CD4-positive, alpha-beta T cell treated with Interleukin-17A for 1 hour (primary cell): ENCODE measurements at regions not wholly inside any gene's neighbourhood (a gene's known extent, or its start where the extent isn't known, plus 50 kb on each side); places are given as distances from the start of the nearest gene placed in this dataset.

Experiments
- DNase-seq: peaks from one replicate; pipeline ENCODE4 v3.0.0-alpha.2; 2020

GRCh38 chr5:87069311-87069710, 198.4 kb upstream of the RASA1 start:
- no peak for DNase-seq

GRCh38 chr5:87069974-87070608, 197.6 kb upstream of the RASA1 start:
- peak; percentile 19 for DNase-seq

DNA sequence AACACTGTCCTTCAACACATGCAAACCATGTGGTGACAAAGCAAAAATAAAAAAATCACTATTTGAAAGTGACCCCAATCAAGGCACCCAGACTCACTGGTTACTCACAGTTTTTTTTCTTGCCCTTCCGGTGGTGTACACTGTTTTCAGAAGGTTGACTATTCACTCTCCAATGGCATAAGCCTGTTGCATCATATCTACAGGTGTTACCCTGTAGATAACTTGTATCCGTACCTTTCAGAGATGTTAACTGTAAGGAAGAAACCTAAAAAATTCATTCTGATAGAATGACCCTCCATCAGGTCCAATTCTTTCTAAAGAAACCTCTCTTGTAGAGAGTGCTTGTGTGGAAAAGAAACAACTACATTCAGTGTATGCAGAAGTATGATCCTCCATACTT, 193.6 kb upstream of the RASA1 start:
- DNase-seq, result no peak

- peak; percentile 59 for DNase-seq
These were observed 192.6 kb upstream of the RASA1 start for GRCh38 chr5:87074934-87075541.

DNA sequence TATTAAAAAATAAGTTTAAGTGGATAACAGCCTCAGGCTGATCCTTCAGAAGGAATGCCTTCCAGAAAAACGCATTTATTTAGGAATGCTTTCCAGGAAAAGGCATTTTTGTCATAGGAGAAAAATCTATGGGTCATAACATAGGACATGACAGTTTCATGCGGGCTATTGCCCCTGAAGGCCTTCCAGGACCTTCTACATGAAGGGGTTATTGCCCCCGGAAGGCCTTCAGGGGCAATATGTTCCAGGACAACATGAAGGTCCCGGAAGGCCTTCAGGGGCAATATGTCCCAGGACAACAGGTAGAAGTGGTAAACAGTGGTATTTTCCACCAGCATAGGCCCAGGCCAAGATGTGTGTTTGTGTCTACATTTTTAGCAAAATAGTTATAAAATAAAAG, 191.3 kb upstream of the RASA1 start:
- DNase-seq, result no peak

DNA sequence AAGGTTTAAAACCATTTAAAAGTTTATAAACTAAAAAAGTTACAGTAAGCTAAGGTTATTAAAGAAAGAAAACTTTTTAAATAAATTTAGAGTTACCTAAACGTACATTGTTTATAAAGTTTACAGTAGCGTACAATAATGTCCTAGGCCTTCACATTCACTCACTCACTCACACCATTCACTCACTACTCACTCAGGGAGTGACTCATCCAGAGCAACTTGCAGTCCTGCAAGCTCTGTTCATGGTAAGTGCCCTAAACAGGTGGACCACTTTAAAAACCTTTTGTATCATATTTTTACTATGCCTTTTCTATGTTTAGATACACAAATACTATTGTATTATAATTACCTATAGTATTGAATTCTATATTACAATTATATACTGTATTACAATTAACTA, 190.8 kb upstream of the RASA1 start:
- no peak for DNase-seq

DNA sequence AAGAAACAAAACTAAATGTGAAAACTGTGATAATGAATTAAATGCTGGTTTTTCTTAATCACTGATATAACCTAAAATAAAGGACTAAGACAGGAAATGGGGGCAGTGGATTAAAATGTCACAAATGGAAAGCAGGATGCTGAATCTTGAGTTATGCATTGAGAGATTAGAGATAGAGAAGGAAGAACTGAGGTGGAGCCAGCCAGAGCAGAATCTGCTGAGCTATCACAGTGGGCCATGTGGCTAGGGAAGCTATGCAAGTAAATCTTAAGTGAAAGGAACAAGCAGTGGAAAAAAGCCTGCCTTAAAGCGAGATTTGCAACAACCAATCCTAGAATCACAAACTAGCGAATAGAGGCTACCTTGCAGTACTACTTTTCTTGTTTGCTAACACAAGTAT, 188.5 kb upstream of the RASA1 start:
- DNase-seq, result no peak

DNA sequence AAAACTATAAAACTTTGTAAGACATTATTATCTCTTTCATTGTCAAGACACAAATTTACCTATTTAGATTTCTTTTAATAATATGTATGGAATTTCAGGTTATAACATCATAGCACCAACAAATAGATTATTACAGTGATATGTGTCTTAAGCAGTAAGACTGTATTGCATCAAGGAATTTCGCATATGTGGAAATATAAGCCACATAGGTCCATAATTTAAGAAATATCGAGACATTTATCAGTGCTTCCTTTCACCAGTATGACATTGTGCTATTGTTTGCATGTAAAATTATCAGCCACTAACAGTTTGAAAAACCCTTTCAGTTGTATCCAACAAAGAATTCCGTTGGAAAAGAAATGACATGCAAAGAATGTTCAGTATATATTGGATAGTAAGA, 186.7 kb upstream of the RASA1 start:
- DNase-seq, result no peak

- peak; percentile 52 for DNase-seq
These were observed 185.9 kb upstream of the RASA1 start for GRCh38 chr5:87081511-87082372.

GRCh38 chr5:87094347-87094746, 173.3 kb upstream of the RASA1 start:
- no peak for DNase-seq

GRCh38 chr5:87094833-87095232, 172.8 kb upstream of the RASA1 start:
- no peak for DNase-seq

- no peak for DNase-seq
These were observed 171.9 kb upstream of the RASA1 start for GRCh38 chr5:87095787-87096186.

DNA sequence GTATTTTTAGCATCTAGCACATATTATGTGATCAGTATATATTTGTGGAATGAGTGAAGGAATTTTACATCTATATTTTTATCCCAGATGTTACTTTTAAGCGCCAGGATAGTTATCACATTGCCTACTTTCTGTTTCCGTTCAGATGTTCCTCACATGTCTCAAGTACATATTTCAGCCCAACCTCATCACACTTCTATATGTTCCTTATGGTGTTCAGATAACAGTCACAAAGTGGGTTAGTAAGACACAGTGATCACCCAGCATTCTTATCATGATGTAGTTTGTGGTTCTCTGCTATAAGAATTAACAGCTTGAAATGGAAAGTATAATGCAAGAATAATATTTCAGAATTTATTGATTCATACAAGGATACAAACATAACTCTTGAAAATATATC, 170.0 kb upstream of the RASA1 start:
- DNase-seq, result no peak

DNA sequence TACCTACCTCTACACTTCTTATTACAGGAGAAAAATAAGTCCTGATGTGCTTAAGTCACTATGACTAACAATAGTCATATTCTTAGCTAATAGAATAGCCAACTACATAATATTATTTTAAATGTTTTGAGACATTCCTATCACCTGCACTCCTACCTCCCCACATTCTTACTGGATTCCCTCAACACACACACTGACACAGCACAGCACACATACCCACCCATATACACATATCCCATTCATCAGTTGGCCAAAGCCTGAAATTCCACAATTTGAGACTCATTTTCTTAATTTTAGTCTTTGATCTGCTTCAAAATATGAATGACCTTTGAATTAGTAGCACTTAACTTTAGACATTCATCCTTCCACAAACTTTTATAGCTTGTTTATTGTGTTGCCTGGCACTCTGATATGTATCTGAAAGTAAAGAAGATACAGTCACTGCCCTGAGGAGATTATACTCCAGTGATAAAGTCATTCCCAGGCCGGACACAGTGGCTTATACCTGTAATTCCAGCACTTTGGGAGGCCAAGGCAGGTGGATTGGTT, 168.3 kb upstream of the RASA1 start:
- no peak for DNase-seq

GRCh38 chr5:87099968-87100367, 167.7 kb upstream of the RASA1 start:
- DNase-seq, result no peak

GRCh38 chr5:87101321-87101720, 166.4 kb upstream of the RASA1 start:
- DNase-seq, result no peak

- no peak for DNase-seq
These were observed 164.8 kb upstream of the RASA1 start for GRCh38 chr5:87102841-87103240.

- no peak for DNase-seq
These were observed 163.9 kb upstream of the RASA1 start for GRCh38 chr5:87103616-87104287.

- no peak for DNase-seq
These were observed 162.1 kb upstream of the RASA1 start for GRCh38 chr5:87105577-87105976.

DNA sequence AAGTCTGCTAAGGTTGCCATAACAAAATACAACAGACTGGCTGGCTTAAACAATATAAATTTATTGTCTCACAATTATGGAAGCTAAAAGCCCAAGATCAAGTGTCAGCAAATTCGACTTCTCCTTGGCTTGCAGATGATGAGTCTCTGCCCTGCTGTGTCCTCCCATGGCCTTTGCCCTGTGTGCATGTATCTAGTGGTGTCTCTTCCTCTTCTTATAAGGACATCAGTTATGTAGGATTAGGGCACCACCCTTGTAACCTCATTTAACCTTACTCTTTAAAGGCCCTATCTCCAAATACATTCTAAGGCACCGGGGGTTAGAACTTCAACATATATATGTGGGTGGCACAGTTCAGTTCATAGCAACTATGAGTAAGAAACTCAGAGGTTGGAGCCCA, 157.9 kb upstream of the RASA1 start:
- no peak for DNase-seq

GRCh38 chr5:87110721-87111120, 157.0 kb upstream of the RASA1 start:
- DNase-seq, result no peak

DNA sequence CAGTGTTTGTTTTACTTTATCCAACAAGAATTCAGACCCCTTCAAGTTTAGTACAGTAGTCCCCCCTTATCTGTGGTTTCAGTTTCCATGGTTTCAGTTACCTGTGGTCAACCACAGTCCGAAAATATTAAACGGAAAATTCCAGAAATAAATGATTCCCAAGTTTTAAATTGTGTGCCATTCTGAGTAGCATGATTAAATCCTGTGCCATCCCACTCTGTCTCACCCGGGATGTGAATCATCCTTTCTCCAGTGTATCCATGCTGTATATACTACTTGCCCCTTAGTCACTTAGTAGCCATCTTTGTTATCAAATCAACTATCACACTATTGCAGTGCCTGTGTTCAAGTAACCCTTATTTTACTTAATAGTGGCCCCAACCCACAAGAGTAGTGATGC, 153.8 kb upstream of the RASA1 start:
- no peak for DNase-seq

- DNase-seq, result no peak
These were observed 153.1 kb upstream of the RASA1 start for GRCh38 chr5:87114631-87115030.
